ENCODE measurements at regions not wholly inside any gene's neighbourhood (a gene's known extent, or its start where the extent isn't known, plus 50 kb on each side); places are given as distances from the start of the nearest gene placed in this dataset.

DNA sequence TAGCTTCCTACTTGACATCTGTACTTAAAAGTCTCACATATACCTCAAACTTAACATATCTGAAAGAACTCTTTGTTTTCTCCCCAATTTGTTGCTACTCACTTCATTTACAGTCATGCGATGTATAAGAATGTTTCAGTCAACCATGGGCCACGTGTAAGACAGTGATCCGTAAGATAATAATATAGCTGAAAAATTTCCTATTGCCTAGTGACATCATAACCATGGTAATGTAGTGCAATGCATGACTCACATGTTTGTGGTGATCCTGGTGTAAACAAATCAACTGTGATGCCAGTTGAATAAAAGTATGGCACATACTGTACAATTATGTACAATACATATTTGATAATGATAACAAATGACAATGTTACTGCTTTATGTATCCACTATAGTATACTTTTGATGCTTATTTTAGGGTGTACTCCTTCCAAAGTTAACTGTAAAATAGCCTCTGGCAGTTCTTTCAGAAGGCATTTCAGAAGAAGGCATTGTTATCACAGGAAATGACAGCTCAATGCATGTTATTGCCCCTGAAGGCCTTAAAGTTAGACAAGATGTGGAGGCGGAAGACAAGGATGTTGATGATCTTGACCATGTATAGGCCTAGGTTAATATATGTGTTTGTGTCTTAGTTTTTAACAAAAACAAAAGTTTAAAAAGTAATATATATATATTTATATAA, 579.0 kb downstream of the EPHA7 start:
- TF ChIP-seq, protein P1, sequence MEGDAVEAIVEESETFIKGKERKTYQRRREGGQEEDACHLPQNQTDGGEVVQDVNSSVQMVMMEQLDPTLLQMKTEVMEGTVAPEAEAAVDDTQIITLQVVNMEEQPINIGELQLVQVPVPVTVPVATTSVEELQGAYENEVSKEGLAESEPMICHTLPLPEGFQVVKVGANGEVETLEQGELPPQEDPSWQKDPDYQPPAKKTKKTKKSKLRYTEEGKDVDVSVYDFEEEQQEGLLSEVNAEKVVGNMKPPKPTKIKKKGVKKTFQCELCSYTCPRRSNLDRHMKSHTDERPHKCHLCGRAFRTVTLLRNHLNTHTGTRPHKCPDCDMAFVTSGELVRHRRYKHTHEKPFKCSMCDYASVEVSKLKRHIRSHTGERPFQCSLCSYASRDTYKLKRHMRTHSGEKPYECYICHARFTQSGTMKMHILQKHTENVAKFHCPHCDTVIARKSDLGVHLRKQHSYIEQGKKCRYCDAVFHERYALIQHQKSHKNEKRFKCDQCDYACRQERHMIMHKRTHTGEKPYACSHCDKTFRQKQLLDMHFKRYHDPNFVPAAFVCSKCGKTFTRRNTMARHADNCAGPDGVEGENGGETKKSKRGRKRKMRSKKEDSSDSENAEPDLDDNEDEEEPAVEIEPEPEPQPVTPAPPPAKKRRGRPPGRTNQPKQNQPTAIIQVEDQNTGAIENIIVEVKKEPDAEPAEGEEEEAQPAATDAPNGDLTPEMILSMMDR (IDR thresholded peaks at IDR 0.05; ENCODE audit: extremely low read depth, missing control alignments) = no peak

DNA sequence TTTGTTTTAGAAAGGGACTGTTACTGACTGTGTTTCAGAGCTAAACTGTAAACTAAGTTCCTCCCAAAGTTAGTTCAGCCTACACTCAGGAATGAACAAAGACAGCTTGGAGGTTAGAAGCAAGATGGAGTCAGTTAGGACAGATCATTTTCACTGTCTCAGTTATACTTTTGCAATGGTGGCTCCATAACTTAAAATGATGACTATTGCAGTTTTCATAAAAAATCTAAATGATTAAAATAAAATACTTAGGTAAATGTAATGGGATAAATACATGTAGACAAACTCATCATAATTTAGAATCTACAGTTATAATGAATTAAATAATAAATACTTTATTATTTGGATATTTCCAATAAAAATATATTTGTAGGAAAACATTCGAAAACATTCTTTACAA, 590.6 kb downstream of the EPHA7 start:
- TF ChIP-seq, protein P1 (IDR thresholded peaks at IDR 0.05; ENCODE audit: extremely low read depth, missing control alignments) = no peak
- DNase-seq (ENCODE audit: low spot score) = no peak

More for the DNA sequence above, 579.0 kb downstream of the EPHA7 start:
- no peak for DNase-seq (ENCODE audit: low spot score)

DNA sequence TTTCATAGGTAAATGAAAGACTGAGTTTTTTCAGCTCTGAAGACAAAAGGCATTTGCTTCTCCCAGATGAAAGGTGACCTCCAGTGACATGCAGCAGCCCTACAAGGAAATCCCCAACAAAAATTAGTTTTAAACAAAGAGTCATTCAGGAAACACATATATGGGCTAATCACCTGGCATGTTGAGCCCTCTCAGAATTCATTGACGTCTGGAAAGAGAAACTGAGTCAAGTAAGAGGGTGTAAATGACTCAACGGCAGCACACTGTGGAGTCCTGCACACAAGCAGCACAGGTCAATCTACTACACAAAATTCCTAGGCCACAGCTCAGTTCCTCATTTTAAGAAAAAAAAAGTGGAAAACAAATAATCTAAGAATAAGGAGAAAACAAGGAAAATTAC, 592.3 kb downstream of the EPHA7 start:
- no peak for DNase-seq (ENCODE audit: low spot score)
- TF ChIP-seq, protein P1 (IDR thresholded peaks at IDR 0.05; ENCODE audit: extremely low read depth, missing control alignments) = no peak

DNA sequence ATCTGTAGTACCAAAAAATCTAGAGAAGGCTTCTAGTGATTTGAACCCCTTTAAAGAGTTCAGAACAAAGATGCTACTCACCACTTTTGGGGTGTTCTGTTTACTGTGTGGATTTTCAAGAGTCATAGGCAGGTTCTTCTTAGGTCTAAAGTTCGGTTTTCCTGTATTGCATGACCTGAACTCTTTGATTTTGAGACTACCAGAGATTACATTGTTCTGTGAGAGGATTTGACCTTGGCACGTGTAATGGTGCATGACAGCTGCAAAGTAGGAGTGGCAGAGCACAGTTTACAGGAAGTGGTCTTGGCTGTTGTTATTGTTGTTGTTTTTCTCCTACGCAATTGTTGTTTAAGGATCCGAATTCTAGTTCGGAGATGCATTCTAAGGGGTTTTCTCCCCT, 592.7 kb downstream of the EPHA7 start:
- no peak for DNase-seq (ENCODE audit: low spot score)
- TF ChIP-seq, protein P1 (IDR thresholded peaks at IDR 0.05; ENCODE audit: extremely low read depth, missing control alignments) = no peak

DNA sequence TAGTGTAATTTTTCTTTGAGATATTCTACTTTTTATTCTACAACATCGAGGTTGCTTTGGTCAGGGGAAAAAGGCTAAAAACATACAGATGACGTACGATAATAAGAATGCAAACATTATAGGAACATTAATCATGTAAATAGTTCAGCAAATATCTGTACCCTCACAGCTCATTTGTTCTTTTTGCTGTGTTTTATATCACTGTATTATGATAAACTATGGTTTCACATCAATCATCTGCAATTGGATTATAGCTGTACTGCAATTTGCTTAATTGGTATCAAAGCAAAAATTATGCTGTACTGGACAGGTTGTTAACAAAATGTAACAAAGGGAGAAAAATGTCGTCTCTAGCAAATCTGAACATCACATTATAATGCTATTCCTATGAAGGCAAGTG, 597.1 kb downstream of the EPHA7 start:
- DNase-seq (ENCODE audit: low spot score) = no peak
- TF ChIP-seq, protein P1 (IDR thresholded peaks at IDR 0.05; ENCODE audit: extremely low read depth, missing control alignments) = no peak

DNA sequence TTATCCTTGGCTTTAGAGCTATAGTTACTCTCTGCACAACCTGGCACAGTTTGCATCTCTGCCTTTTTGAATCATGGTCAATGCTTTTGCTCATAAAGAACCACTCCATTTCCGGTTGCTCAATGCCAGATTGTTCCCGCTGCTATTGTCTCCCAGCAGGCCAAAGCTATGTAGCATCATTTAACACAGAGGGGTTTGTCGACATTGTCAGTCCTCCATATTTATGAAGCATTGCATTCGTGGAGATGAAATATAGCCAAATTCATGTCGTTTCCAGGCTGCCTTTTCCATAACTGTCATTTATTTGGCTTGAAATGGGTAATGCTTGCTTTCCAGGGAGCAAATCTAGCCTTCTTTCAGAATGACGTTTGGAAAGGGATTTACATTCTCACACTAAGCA, 598.8 kb downstream of the EPHA7 start:
- DNase-seq (ENCODE audit: low spot score) = no peak
- TF ChIP-seq, protein P1 (IDR thresholded peaks at IDR 0.05; ENCODE audit: extremely low read depth, missing control alignments) = no peak

DNA sequence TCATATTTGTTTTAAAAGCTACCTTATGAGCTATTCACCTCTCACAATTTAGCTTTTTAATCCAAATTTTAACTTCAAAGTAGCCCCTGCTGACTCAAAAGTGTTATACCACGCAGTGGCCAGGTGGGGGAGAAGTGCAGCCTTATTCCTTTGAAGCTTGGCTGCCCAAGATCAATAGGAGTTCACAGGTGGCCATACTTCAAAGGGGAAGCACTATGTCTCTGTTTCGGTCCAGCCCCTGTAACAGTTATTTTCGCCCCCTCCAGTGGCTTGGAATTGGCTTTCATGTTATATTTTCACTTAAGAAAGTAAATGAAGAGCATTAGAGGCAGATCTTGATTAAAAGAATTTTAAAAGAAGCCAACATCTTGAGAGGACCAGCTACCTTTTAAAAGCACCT, 608.4 kb downstream of the EPHA7 start:
- TF ChIP-seq, protein P1 (IDR thresholded peaks at IDR 0.05; ENCODE audit: extremely low read depth, missing control alignments) = peak; percentile 39
- peak; percentile 42 for DNase-seq (ENCODE audit: low spot score)

All from GM20000 (cell line).